ENCODE measurements at regions not wholly inside any gene's neighbourhood (a gene's known extent, or its start where the extent isn't known, plus 50 kb on each side); places are given as distances from the start of the nearest gene placed in this dataset.
"Not testable (repeated sequence)": the region's sequence is repeated elsewhere in the genome, so short reads cannot be mapped to it uniquely, and the experiment has no call there.

DNA sequence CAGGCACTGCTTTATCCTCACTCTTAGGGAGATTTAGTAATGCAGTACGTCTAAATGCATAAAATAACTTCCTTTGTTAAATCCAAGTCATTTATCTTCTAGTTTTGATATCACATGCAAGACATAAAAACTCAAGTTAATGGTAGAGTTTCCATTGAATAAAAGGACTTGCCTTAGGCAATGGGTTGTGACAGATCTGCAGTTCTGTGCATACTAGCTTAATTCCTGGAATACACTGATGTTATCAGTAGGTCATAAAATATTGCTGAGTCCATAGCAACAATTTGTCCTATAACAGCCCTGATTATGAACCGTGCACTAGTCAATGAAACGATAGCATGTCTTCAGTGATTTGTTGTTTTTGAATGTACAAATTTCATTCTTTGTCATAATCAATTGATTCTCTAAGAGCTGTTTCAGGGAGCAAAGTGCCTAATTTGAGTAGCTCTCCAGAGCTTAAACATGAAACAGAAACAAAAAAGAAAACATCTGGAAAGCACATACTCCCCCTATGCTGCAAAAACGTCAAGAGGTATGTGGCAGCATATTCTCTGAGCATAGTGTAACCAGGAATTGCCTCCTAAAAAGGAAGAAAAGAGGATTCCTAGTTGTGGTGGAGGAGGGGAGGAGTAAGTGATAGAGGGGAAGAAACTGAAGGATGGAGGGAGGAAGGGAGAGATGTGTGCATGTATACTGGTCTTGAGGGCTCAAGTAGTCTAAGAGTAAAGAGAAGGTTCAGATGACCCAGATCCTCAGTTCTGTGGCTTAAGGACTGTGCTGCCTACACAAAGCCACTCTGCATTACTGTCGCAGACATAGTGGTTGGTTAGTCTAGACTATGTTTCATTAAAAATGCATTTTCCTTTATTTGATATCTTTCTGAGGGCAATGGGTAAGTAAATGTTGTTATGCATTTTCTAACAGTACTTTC, 589.2 kb downstream of the PRR16 start:
- WGBS = 74% methylated on average over 5 of the region's 5 CpGs
- H3K27ac ChIP-seq (ENCODE audit: low read depth in 1 of 2, low read length in 1 of 2) = no peak overlapping the region
- DNase-seq (ENCODE audit: low read depth in 6 of 9, low spot score in 9 of 9) = no peak
- H3K36me3 ChIP-seq (ENCODE audit: control insufficient read depth in 2 of 2, insufficient read depth in 2 of 2, low read length in 1 of 2) = no peaks in the 10 kb centered on the region
- no peaks in the 10 kb centered on the region for H3K27me3 ChIP-seq (ENCODE audit: control insufficient read depth in 2 of 2, insufficient read depth in 1 of 2, low read length in 1 of 2)
- H3K4me3 ChIP-seq (ENCODE audit: low read length in 2 of 2) = no peak overlapping the region
- H3K9me3 ChIP-seq (ENCODE audit: control insufficient read depth in 2 of 2, insufficient read depth in 1 of 2, low read length in 1 of 2) = no peaks in the 10 kb centered on the region
- no peaks in the 10 kb centered on the region for H3K4me1 ChIP-seq (ENCODE audit: control insufficient read depth in 2 of 2, insufficient read depth in 2 of 2, low read length in 2 of 2)

DNA sequence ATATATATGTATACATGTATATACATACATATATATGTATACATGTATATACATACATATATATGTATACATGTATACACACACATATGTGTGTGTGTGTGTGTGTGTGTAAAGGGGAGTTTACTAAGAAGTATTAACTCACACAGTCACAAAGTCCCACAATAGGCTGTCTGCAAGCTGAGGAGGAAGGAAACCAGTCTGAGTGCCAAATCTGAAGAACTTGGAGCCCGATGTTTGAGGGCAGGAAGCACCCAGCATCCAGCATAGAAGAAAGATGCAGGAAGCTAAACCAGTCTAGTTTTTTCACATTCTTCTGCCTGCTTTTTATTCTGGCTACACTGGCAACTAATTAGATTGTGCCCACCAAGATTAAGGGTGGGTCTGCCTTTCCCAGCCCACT, 591.5 kb downstream of the PRR16 start:
- H3K36me3 ChIP-seq (ENCODE audit: control insufficient read depth in 2 of 2, insufficient read depth in 2 of 2, low read length in 1 of 2) = no peaks in the 10 kb centered on the region
- H3K4me3 ChIP-seq (ENCODE audit: low read length in 2 of 2) = no peak overlapping the region
- H3K27ac ChIP-seq (ENCODE audit: low read depth in 1 of 2, low read length in 1 of 2) = no peak overlapping the region
- H3K9me3 ChIP-seq (ENCODE audit: control insufficient read depth in 2 of 2, insufficient read depth in 1 of 2, low read length in 1 of 2) = no peaks in the 10 kb centered on the region
- DNase-seq (ENCODE audit: low read depth in 6 of 9, low spot score in 9 of 9) = no peak
- 15% methylated on average over 1 of the region's 1 CpG for WGBS
- no peaks in the 10 kb centered on the region for H3K27me3 ChIP-seq (ENCODE audit: control insufficient read depth in 2 of 2, insufficient read depth in 1 of 2, low read length in 1 of 2)
- no peaks in the 10 kb centered on the region for H3K4me1 ChIP-seq (ENCODE audit: control insufficient read depth in 2 of 2, insufficient read depth in 2 of 2, low read length in 2 of 2)

DNA sequence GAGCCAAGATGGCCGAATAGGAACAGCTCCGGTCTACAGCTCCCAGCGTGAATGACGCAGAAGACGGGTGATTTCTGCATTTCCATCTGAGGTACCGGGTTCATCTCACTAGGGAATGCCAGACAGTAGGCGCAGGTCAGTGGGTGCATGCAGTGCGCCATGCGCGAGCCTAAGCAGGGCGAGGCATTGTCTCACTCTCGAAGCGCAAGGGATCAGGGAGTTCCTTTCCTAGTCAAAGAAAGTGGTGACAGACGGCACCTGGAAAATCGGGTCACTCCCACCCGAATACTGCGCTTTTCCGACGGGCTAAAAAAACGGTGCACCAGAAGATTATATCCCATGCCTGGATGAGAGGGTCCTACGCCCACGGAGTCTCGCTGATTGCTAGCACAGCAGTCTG, 600.1 kb downstream of the PRR16 start:
- H3K4me1 ChIP-seq (ENCODE audit: control insufficient read depth in 2 of 2, insufficient read depth in 2 of 2, low read length in 2 of 2); H3K27me3 ChIP-seq (ENCODE audit: control insufficient read depth in 2 of 2, insufficient read depth in 1 of 2, low read length in 1 of 2); H3K36me3 ChIP-seq (ENCODE audit: control insufficient read depth in 2 of 2, insufficient read depth in 2 of 2, low read length in 1 of 2); H3K27ac ChIP-seq (ENCODE audit: low read depth in 1 of 2, low read length in 1 of 2); H3K9me3 ChIP-seq (ENCODE audit: control insufficient read depth in 2 of 2, insufficient read depth in 1 of 2, low read length in 1 of 2); DNase-seq (ENCODE audit: low read depth in 6 of 9, low spot score in 9 of 9); H3K4me3 ChIP-seq (ENCODE audit: low read length in 2 of 2): not testable (repeated sequence)
- 97% methylated on average over 23 of the region's 23 CpGs for WGBS

DNA sequence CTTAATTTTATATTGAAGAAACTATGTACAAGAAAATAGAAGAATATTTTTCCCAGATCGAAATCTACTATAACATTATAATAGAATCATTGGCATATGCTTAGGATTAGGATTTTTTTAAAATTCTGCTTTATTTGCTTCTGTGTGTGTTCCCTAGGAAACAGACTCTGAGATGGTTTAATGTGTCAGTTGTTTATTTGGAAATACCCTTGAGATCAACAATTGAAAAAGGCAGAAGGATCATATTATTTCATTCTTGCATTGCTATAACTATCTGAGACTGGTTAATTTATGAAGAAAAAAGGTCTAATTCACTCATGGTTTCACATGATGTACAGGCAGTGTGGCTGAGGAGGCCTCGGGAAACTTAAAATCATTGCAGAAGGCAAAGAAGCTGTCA, 622.6 kb downstream of the PRR16 start:
- Histone ChIP-seq H3K27ac (ENCODE audit: low read depth in 1 of 2, low read length in 1 of 2) (no peak overlapping the region), H3K36me3 (ENCODE audit: control insufficient read depth in 2 of 2, insufficient read depth in 2 of 2, low read length in 1 of 2) (no peaks in the 10 kb centered on the region), H3K27me3 (ENCODE audit: control insufficient read depth in 2 of 2, insufficient read depth in 1 of 2, low read length in 1 of 2) (no peaks in the 10 kb centered on the region), H3K9me3 (ENCODE audit: control insufficient read depth in 2 of 2, insufficient read depth in 1 of 2, low read length in 1 of 2) (no peaks in the 10 kb centered on the region), H3K4me1 (ENCODE audit: control insufficient read depth in 2 of 2, insufficient read depth in 2 of 2, low read length in 2 of 2) (no peaks in the 10 kb centered on the region), H3K4me3 (ENCODE audit: low read length in 2 of 2) (no peak overlapping the region)
- no peak for DNase-seq (ENCODE audit: low read depth in 6 of 9, low spot score in 9 of 9)
- 91% methylated on average over 2 of the region's 2 CpGs for WGBS

DNA sequence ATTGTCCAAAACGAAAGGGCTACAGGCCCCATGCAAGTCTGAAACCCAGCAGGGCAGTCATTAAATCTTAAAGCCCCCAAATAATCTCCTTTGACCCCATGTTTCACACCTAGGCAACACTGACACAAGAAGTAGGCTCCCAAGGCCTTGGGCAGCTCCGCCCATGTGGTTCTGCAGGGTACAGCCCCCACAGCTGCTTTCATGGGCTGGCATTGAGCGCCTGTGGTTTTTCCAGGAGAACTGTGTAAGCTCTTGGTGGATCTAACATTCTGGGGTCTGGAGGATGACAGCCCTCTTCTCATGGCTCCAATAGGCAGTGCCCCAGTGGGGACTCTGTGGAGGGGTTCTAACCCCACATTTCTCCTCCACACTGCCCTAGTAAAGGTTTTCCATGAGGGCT, 623.5 kb downstream of the PRR16 start:
- Histone ChIP-seq H3K9me3 (ENCODE audit: control insufficient read depth in 2 of 2, insufficient read depth in 1 of 2, low read length in 1 of 2) (no peaks in the 10 kb centered on the region), H3K4me3 (ENCODE audit: low read length in 2 of 2) (no peak overlapping the region), H3K27ac (ENCODE audit: low read depth in 1 of 2, low read length in 1 of 2) (no peak overlapping the region), H3K36me3 (ENCODE audit: control insufficient read depth in 2 of 2, insufficient read depth in 2 of 2, low read length in 1 of 2) (no peaks in the 10 kb centered on the region), H3K4me1 (ENCODE audit: control insufficient read depth in 2 of 2, insufficient read depth in 2 of 2, low read length in 2 of 2) (no peaks in the 10 kb centered on the region), H3K27me3 (ENCODE audit: control insufficient read depth in 2 of 2, insufficient read depth in 1 of 2, low read length in 1 of 2) (no peaks in the 10 kb centered on the region)
- 85% methylated on average over 3 of the region's 3 CpGs for WGBS
- DNase-seq (ENCODE audit: low read depth in 6 of 9, low spot score in 9 of 9) = no peak

DNA sequence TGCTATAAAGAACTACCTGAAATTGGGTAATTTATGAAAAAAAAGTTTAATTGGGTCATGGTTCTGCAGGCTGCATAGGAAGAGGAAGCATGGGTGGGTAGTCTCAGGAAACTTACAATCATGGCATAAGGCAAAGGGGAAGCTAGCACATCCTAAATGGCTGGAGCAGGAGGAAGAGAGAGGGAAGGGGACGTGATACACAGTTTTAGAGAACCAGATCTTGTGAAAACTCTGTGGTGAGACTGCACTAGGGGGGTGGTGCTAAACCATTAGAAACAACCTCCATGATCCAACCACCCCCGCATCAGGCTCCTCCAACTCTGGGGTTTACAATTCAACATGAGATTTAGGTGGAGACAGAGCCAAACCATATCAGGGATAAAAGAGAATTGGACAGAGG, 624.2 kb downstream of the PRR16 start:
- Histone ChIP-seq H3K27ac (ENCODE audit: low read depth in 1 of 2, low read length in 1 of 2) (no peak overlapping the region), H3K36me3 (ENCODE audit: control insufficient read depth in 2 of 2, insufficient read depth in 2 of 2, low read length in 1 of 2) (no peaks in the 10 kb centered on the region), H3K9me3 (ENCODE audit: control insufficient read depth in 2 of 2, insufficient read depth in 1 of 2, low read length in 1 of 2) (no peaks in the 10 kb centered on the region), H3K4me3 (ENCODE audit: low read length in 2 of 2) (no peak overlapping the region), H3K4me1 (ENCODE audit: control insufficient read depth in 2 of 2, insufficient read depth in 2 of 2, low read length in 2 of 2) (no peaks in the 10 kb centered on the region), H3K27me3 (ENCODE audit: control insufficient read depth in 2 of 2, insufficient read depth in 1 of 2, low read length in 1 of 2) (no peaks in the 10 kb centered on the region)
- DNase-seq (ENCODE audit: low read depth in 6 of 9, low spot score in 9 of 9) = no peak
- WGBS = 72% methylated on average over 2 of the region's 2 CpGs

DNA sequence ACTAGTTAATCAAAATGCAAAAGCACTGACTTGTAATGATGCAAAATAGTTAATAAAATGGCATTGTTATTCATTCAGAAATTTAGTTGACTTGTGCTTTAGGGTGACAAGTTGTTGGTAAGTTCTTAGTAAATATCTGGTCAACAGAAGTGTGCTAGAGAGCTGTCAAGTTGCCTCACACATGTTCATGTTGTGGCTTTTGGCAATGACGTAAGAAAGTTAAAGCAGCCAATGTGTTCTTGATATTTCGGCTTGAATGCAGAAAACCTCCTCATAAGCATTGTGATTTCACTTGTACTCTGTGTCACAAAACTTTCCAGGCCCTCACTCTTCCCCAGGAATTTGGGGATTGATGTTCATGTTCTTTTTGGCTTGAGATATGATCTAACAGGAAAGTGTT, 626.7 kb downstream of the PRR16 start:
- WGBS = 94% methylated on average over 2 of the region's 2 CpGs
- Histone ChIP-seq H3K4me3 (ENCODE audit: low read length in 2 of 2) (no peak overlapping the region), H3K36me3 (ENCODE audit: control insufficient read depth in 2 of 2, insufficient read depth in 2 of 2, low read length in 1 of 2) (no peaks in the 10 kb centered on the region), H3K4me1 (ENCODE audit: control insufficient read depth in 2 of 2, insufficient read depth in 2 of 2, low read length in 2 of 2) (no peaks in the 10 kb centered on the region), H3K9me3 (ENCODE audit: control insufficient read depth in 2 of 2, insufficient read depth in 1 of 2, low read length in 1 of 2) (no peaks in the 10 kb centered on the region), H3K27ac (ENCODE audit: low read depth in 1 of 2, low read length in 1 of 2) (no peak overlapping the region), H3K27me3 (ENCODE audit: control insufficient read depth in 2 of 2, insufficient read depth in 1 of 2, low read length in 1 of 2) (no peaks in the 10 kb centered on the region)
- no peak for DNase-seq (ENCODE audit: low read depth in 6 of 9, low spot score in 9 of 9)

DNA sequence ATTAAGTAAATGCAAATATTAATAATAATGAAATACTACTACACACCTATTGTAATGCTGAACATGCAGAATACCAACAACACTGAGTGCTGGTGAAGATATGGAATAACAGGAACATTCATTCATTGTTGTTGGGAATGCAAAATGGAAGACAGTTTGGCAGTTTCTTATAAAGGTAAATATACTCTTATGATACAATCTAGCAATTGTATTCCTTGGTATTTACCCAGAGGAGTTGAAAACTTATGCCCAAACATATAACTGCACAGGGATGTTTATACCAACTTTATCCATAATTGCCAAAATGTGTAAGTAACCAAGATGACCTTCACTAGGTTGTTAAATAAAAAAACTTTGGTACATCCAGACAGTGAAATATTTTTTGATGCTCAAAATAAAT, 636.8 kb downstream of the PRR16 start:
- H3K27me3 ChIP-seq (ENCODE audit: control insufficient read depth in 2 of 2, insufficient read depth in 1 of 2, low read length in 1 of 2) = no peaks in the 10 kb centered on the region
- DNase-seq (ENCODE audit: low read depth in 6 of 9, low spot score in 9 of 9) = no peak
- H3K4me1 ChIP-seq (ENCODE audit: control insufficient read depth in 2 of 2, insufficient read depth in 2 of 2, low read length in 2 of 2) = no peaks in the 10 kb centered on the region
- no peaks in the 10 kb centered on the region for H3K36me3 ChIP-seq (ENCODE audit: control insufficient read depth in 2 of 2, insufficient read depth in 2 of 2, low read length in 1 of 2)
- H3K9me3 ChIP-seq (ENCODE audit: control insufficient read depth in 2 of 2, insufficient read depth in 1 of 2, low read length in 1 of 2) = no peaks in the 10 kb centered on the region
- H3K27ac ChIP-seq (ENCODE audit: low read depth in 1 of 2, low read length in 1 of 2) = no peak overlapping the region
- no peak overlapping the region for H3K4me3 ChIP-seq (ENCODE audit: low read length in 2 of 2)

DNA sequence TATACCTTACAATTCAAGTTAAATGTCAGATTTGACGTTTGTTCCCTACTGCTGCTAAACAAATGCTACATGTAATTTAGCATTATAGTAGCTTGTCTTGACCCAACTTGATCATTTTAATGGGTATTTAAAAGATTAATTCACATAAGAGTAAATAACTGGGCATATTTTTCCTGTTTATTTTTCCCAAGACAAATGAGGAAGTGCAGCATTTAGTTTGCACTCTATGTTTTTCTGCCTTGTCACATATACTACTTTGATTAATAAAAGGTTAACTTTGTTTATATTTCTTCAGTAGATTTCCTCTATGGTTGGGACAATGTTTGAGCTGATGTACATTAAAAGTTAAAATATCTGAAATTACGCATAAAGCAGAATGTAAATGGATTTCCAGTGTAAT, 641.8 kb downstream of the PRR16 start:
- whole genome bisulfite sequencing = 93% methylated on average over 2 of the region's 2 CpGs
- Histone ChIP-seq H3K27ac (ENCODE audit: low read depth in 1 of 2, low read length in 1 of 2) (no peak overlapping the region), H3K9me3 (ENCODE audit: control insufficient read depth in 2 of 2, insufficient read depth in 1 of 2, low read length in 1 of 2) (peaks cover 0 to 17% of the 10 kb centered on the region in 2 donors), H3K4me1 (ENCODE audit: control insufficient read depth in 2 of 2, insufficient read depth in 2 of 2, low read length in 2 of 2) (no peaks in the 10 kb centered on the region), H3K4me3 (ENCODE audit: low read length in 2 of 2) (no peak overlapping the region), H3K27me3 (ENCODE audit: control insufficient read depth in 2 of 2, insufficient read depth in 1 of 2, low read length in 1 of 2) (no peaks in the 10 kb centered on the region), H3K36me3 (ENCODE audit: control insufficient read depth in 2 of 2, insufficient read depth in 2 of 2, low read length in 1 of 2) (no peaks in the 10 kb centered on the region)
- DNase-seq (ENCODE audit: low read depth in 6 of 9, low spot score in 9 of 9) = no peak

All from thymus (tissue), 11 donors.